ENCODE measurements at regions not wholly inside any gene's neighbourhood (a gene's known extent, or its start where the extent isn't known, plus 50 kb on each side); places are given as distances from the start of the nearest gene placed in this dataset.

- Histone ChIP-seq H3K4me1 (ENCODE audit: insufficient read depth) (no peaks in the 10 kb centered on the region), H3K4me3 (no peak overlapping the region), H3K27ac (no peak overlapping the region), H3K9me3 (no peaks in the 10 kb centered on the region), H3K36me3 (no peaks in the 10 kb centered on the region), H3K27me3 (no peaks in the 10 kb centered on the region)
- DNase-seq = no peak
- no peak for TF ChIP-seq CTCF (IDR thresholded peaks at IDR 0.05)
- TF ChIP-seq EP300 (IDR thresholded peaks at IDR 0.05) = no peak
- TF ChIP-seq POLR2A (IDR thresholded peaks at IDR 0.05) = no peak
- intact Hi-C loops (cut with DNase I) = loop anchor here in 2 of 4 donors (10.0 kb wide), 2 partner anchors 56 to 624 kb away; no protein-coding TSS in a partner anchor
- WGBS, 3 donors = 92 to 95% (median 94%) methylated on average over 3 of the region's 3 CpGs
These were observed 114.3 kb downstream of the MPP7 start for GRCh38 chr10:28188526-28188925.

GRCh38 chr10:28186887-28187578, 115.8 kb downstream of the MPP7 start:
- Histone ChIP-seq H3K36me3 (no peaks in the 10 kb centered on the region), H3K4me3 (no peak overlapping the region), H3K9me3 (no peaks in the 10 kb centered on the region), H3K4me1 (ENCODE audit: insufficient read depth) (no peaks in the 10 kb centered on the region), H3K27me3 (no peaks in the 10 kb centered on the region), H3K27ac (no peak overlapping the region)
- 49 to 71% (median 59%) methylated on average over 10 of the region's 10 CpGs for WGBS, 3 donors
- TF ChIP-seq EP300 (IDR thresholded peaks at IDR 0.05) (no peak), POLR2A (IDR thresholded peaks at IDR 0.05) (no peak), CTCF (IDR thresholded peaks at IDR 0.05) (no peak)
- DNase-seq = no peak
- intact Hi-C loops (cut with DNase I) = loop anchor here in 2 of 4 donors (10.0 kb wide), 2 partner anchors 58 to 622 kb away; no protein-coding TSS in a partner anchor

- intact Hi-C loops (cut with DNase I) = loop anchor here in 2 of 4 donors (10.0 kb wide), 2 partner anchors 58 to 622 kb away; no protein-coding TSS in a partner anchor
- H3K9me3 ChIP-seq = no peaks in the 10 kb centered on the region
- no peaks in the 10 kb centered on the region for H3K27me3 ChIP-seq
- no peak overlapping the region for H3K4me3 ChIP-seq
- no peak overlapping the region for H3K27ac ChIP-seq
- DNase-seq = no peak
- H3K4me1 ChIP-seq (ENCODE audit: insufficient read depth) = no peaks in the 10 kb centered on the region
- TF ChIP-seq CTCF (IDR thresholded peaks at IDR 0.05) (no peak), POLR2A (IDR thresholded peaks at IDR 0.05) (no peak), EP300 (IDR thresholded peaks at IDR 0.05) (no peak)
- 88 to 93% (median 90%) methylated on average over 4 of the region's 4 CpGs for WGBS, 3 donors
- no peaks in the 10 kb centered on the region for H3K36me3 ChIP-seq
These were observed 116.4 kb downstream of the MPP7 start for GRCh38 chr10:28186461-28186860.

- WGBS, 3 donors = 97 to 99% (median 98%) methylated on average over 1 of the region's 1 CpG
- intact Hi-C loops (cut with DNase I) = loop anchor here in 2 of 4 donors (10.0 kb wide), 2 partner anchors 60 to 620 kb away; no protein-coding TSS in a partner anchor
- H3K9me3 ChIP-seq = no peaks in the 10 kb centered on the region
- no peak overlapping the region for H3K27ac ChIP-seq
- H3K36me3 ChIP-seq = no peaks in the 10 kb centered on the region
- H3K4me3 ChIP-seq = no peak overlapping the region
- no peak for DNase-seq
- H3K4me1 ChIP-seq (ENCODE audit: insufficient read depth) = no peaks in the 10 kb centered on the region
- H3K27me3 ChIP-seq = no peaks in the 10 kb centered on the region
- TF ChIP-seq POLR2A (IDR thresholded peaks at IDR 0.05) (no peak), CTCF (IDR thresholded peaks at IDR 0.05) (no peak), EP300 (IDR thresholded peaks at IDR 0.05) (no peak)
These were observed 118.1 kb downstream of the MPP7 start for GRCh38 chr10:28184810-28185209.
